SU-DHL-6 (cell line): ENCODE measurements at regions not wholly inside any gene's neighbourhood (a gene's known extent, or its start where the extent isn't known, plus 50 kb on each side); places are given as distances from the start of the nearest gene placed in this dataset.

Experiments
- H2AFZ ChIP-seq: fragments of 200-600 bp; sonication (generic); 2 replicates; pipeline ENCODE4 v1.6.1; 2014; ENCODE audit warnings: low read depth, mild to moderate bottlenecking, moderate library complexity, mixed read lengths, antibody characterized with exemption, low read length; ENCODE audit not compliant: severe bottlenecking
- H3F3A ChIP-seq: fragments of 200-600 bp; shearing (Covaris generic); 2 replicates; pipeline ENCODE4 v1.6.0; 2016; ENCODE audit warnings: antibody characterized with exemption, mild to moderate bottlenecking; ENCODE audit not compliant: insufficient read depth
- H3K27ac ChIP-seq: fragments of 200-600 bp; sonication (generic); 2 replicates; pipeline ENCODE4 v1.5.1; 2016; ENCODE audit warnings: low read depth, mild to moderate bottlenecking, low read length, moderate library complexity, mixed read lengths
- H3K27me3 ChIP-seq: fragments of 200-600 bp; sonication (generic), shearing (Covaris generic); 2 replicates; pipeline ENCODE4 v1.6.0; 2014; ENCODE audit warnings: mild to moderate bottlenecking, low read length
- H3K36me3 ChIP-seq: fragments of 200-600 bp; sonication (generic); 2 replicates; pipeline ENCODE4 v1.6.1; 2014; ENCODE audit warnings: mild to moderate bottlenecking, low read length, mixed read lengths
- H3K4me2 ChIP-seq: fragments of 300-600, 200-600 bp; shearing (Covaris generic), sonication (generic); 2 replicates; pipeline ENCODE4 v1.6.0; 2014; ENCODE audit warnings: low read length, low read depth, mild to moderate bottlenecking; ENCODE audit not compliant: poor library complexity, severe bottlenecking
- H3K4me3 ChIP-seq: fragments of 200-600 bp; sonication (generic); 2 replicates; pipeline ENCODE4 v1.5.1; 2014; ENCODE audit warnings: antibody characterized with exemption, low read length, mild to moderate bottlenecking, mixed read lengths; ENCODE audit not compliant: insufficient read depth, poor library complexity, severe bottlenecking
- H3K79me2 ChIP-seq: fragments of 200-600 bp; sonication (generic); 2 replicates; pipeline ENCODE4 v1.6.1; 2014; ENCODE audit warnings: mild to moderate bottlenecking, low read length, moderate library complexity; ENCODE audit not compliant: insufficient read depth
- H3K9ac ChIP-seq: fragments of 200-600 bp; sonication (generic); 2 replicates; pipeline ENCODE4 v1.7.0; 2014; ENCODE audit warnings: mild to moderate bottlenecking, low read length
- H3K9me2 ChIP-seq: fragments of 200-600 bp; sonication (generic); replicated peaks from 2 replicates; pipeline ENCODE4 v1.6.1; 2014; ENCODE audit warnings: low read length; ENCODE audit not compliant: insufficient read depth
- H3K9me3 ChIP-seq: fragments of 200-600 bp; sonication (generic); 2 replicates; pipeline ENCODE4 v1.6.1; 2014; ENCODE audit warnings: low read length, mixed read lengths; ENCODE audit not compliant: insufficient read depth
- H4K20me1 ChIP-seq: fragments of 200-600 bp; sonication (generic); 2 replicates; pipeline ENCODE4 v1.6.1; 2014; ENCODE audit warnings: low read depth, mild to moderate bottlenecking, antibody characterized with exemption, low read length, moderate library complexity, mixed read lengths
- CTCF ChIP-seq: fragments of 200-600 bp; sonication (generic); IDR thresholded peaks from one replicate; pipeline ENCODE4 v1.5.1; 2017; ENCODE audit warnings: antibody characterized with exemption, mild to moderate bottlenecking, low read length, moderate library complexity; ENCODE audit not compliant: insufficient read depth, poor library complexity, severe bottlenecking
- EZH2phosphoT487 ChIP-seq: fragments of 200-600 bp; sonication (generic), shearing (Covaris generic); conservative IDR thresholded peaks from 2 replicates; pipeline ENCODE4 v1.6.1; 2018; ENCODE audit warnings: mild to moderate bottlenecking, antibody characterized with exemption, low read length, moderate library complexity, mixed read lengths

- H3K36me3 ChIP-seq = no peaks in the 10 kb centered on the region
- TF ChIP-seq EZH2phosphoT487 = no peak
- no peak for TF ChIP-seq CTCF
- H3K79me2 ChIP-seq = no peaks in the 10 kb centered on the region
These were observed 642.2 kb upstream of the DIPK2B start for GRCh38 chrX:45842926-45843315.

GRCh38 chrX:45842207-45842925 lies 641.7 kb upstream of the DIPK2B start:
- no peak for TF ChIP-seq EZH2phosphoT487
- no peak for TF ChIP-seq CTCF
- Histone ChIP-seq H3K27ac (no peak overlapping the region), H2AFZ (no peak overlapping the region), H3K4me2 (no peak overlapping the region), H3K9me3 (no peaks in the 10 kb centered on the region), H3K9me2 (no peaks in the 10 kb centered on the region), H3K4me3 (no peak overlapping the region), H3K9ac (no peak overlapping the region), H3K79me2 (no peaks in the 10 kb centered on the region), H3K27me3 (no peaks in the 10 kb centered on the region), H4K20me1 (no peaks in the 10 kb centered on the region), H3F3A (no peaks in the 10 kb centered on the region), H3K36me3 (no peaks in the 10 kb centered on the region)

More at GRCh38 chrX:45842926-45843315, 642.2 kb upstream of the DIPK2B start:
- Histone ChIP-seq H3F3A (no peaks in the 10 kb centered on the region), H3K9me2 (no peaks in the 10 kb centered on the region), H3K4me3 (no peak overlapping the region), H3K4me2 (no peak overlapping the region), H3K9ac (no peak overlapping the region), H3K27me3 (no peaks in the 10 kb centered on the region), H2AFZ (no peak overlapping the region), H3K9me3 (no peaks in the 10 kb centered on the region), H4K20me1 (no peaks in the 10 kb centered on the region), H3K27ac (no peak overlapping the region)

GRCh38 chrX:45840411-45840950 lies 639.8 kb upstream of the DIPK2B start:
- no peak overlapping the region for H3K4me2 ChIP-seq
- no peaks in the 10 kb centered on the region for H3K27me3 ChIP-seq
- no peaks in the 10 kb centered on the region for H4K20me1 ChIP-seq
- H2AFZ ChIP-seq = no peak overlapping the region
- H3K36me3 ChIP-seq = no peaks in the 10 kb centered on the region
- H3K9me3 ChIP-seq = no peaks in the 10 kb centered on the region
- no peak overlapping the region for H3K27ac ChIP-seq
- no peak overlapping the region for H3K4me3 ChIP-seq
- no peaks in the 10 kb centered on the region for H3K79me2 ChIP-seq
- H3K9me2 ChIP-seq = no peaks in the 10 kb centered on the region
- H3K9ac ChIP-seq = no peak overlapping the region
- H3F3A ChIP-seq = no peaks in the 10 kb centered on the region
- TF ChIP-seq CTCF (no peak), EZH2phosphoT487 (no peak)
